PFSK-1 (cell line): ENCODE measurements at regions not wholly inside any gene's neighbourhood (a gene's known extent, or its start where the extent isn't known, plus 50 kb on each side); places are given as distances from the start of the nearest gene placed in this dataset.

Experiments
- FOXP2 ChIP-seq: optimal IDR thresholded peaks from 2 replicates; pipeline ENCODE3; 2011; ENCODE audit warnings: borderline replicate concordance, control low read depth, inconsistent platforms; ENCODE audit not compliant: insufficient read depth; ENCODE audit errors: extremely low read length, extremely low read depth
- POLR2AphosphoS5 ChIP-seq: IDR thresholded peaks from 2 replicates; pipeline ENCODE4 v1.6.1; 2012; ENCODE audit warnings: low read depth, mild to moderate bottlenecking, control low read depth, low read length, moderate library complexity
- REST ChIP-seq, 2 experiments: IDR thresholded peaks; 2 replicates each; pipeline versions ENCODE4 v1.6.1 to v1.8.0; 2011 to 2012; ENCODE audit warnings: low read depth in 2 of 2, low read length in 2 of 2, control low read depth in 1 of 2, inconsistent platforms in 1 of 2, mild to moderate bottlenecking in 1 of 2, moderate library complexity in 1 of 2; ENCODE audit not compliant: insufficient read depth in 1 of 2
- SIN3A ChIP-seq: IDR thresholded peaks from 2 replicates; pipeline ENCODE4 v1.6.1; 2012; ENCODE audit warnings: mild to moderate bottlenecking, low read length, moderate library complexity, borderline replicate concordance; ENCODE audit not compliant: insufficient read depth
- TAF1 ChIP-seq: IDR thresholded peaks from 2 replicates; pipeline ENCODE4 v1.6.1; 2012; ENCODE audit warnings: low read length, control low read depth, borderline replicate concordance; ENCODE audit not compliant: insufficient read depth

- TF ChIP-seq TAF1: no peak
- TF ChIP-seq FOXP2: no peak
- no peak for TF ChIP-seq REST (IDR thresholded peaks at IDR 0.05; ENCODE audit: insufficient read depth in 1 of 2, low read depth in 2 of 2, low read length in 2 of 2)
These were observed 136.2 kb upstream of the ACO1 start for GRCh38 chr9:32248189-32248712.

GRCh38 chr9:32251539-32251938 lies 132.9 kb upstream of the ACO1 start:
- TF ChIP-seq REST (IDR thresholded peaks at IDR 0.05; ENCODE audit: insufficient read depth in 1 of 2, low read depth in 2 of 2, low read length in 2 of 2): no peak
- no peak for TF ChIP-seq TAF1
- no peak for TF ChIP-seq FOXP2
- no peak for TF ChIP-seq SIN3A
- TF ChIP-seq POLR2AphosphoS5: no peak

GRCh38 chr9:32253731-32254130 lies 130.7 kb upstream of the ACO1 start:
- TF ChIP-seq FOXP2: no peak
- TF ChIP-seq SIN3A: no peak
- no peak for TF ChIP-seq REST (IDR thresholded peaks at IDR 0.05; ENCODE audit: insufficient read depth in 1 of 2, low read depth in 2 of 2, low read length in 2 of 2)
- TF ChIP-seq TAF1: no peak
- no peak for TF ChIP-seq POLR2AphosphoS5

DNA sequence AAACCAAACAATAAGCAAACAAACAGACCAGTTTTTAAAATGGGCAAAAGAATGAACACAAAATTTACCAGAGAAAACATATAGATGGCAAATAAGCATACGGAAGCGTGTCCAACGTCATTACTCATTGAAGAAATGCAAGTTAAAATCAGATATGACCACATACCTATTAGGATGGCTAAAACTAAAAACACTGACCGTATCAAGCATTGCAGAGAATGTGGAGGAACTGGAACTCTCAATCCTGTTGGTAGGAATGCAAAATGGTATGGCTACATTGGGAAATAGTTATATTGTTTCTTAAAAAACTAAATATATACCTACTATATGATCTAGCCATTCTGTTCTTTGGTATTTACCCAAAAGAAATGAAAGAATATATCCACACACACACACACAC lies 129.4 kb upstream of the ACO1 start:
- TF ChIP-seq REST (IDR thresholded peaks at IDR 0.05; ENCODE audit: insufficient read depth in 1 of 2, low read depth in 2 of 2, low read length in 2 of 2): no peak
- no peak for TF ChIP-seq FOXP2
- TF ChIP-seq SIN3A: no peak
- no peak for TF ChIP-seq POLR2AphosphoS5
- no peak for TF ChIP-seq TAF1

DNA sequence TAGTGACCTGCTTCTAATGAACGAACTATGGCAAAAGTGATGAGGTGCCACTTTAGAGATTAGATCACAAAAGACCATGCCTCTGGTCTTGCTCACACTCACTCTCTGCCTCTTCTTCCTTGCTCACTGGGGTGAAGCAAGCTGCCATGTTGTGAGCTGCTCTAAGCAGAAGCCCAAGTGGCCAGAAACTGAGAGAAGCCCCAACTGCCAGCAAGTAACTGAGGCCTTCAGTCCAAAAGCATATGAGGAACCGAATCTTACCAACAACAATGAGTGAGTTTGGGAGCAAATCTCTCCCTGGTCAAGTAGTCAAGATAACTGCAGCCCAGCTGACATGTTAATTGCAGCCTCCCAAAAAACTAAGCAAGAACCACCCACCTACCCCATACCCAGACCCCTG lies 126.0 kb upstream of the ACO1 start:
- TF ChIP-seq SIN3A (no peak), TAF1 (no peak), POLR2AphosphoS5 (no peak), REST (IDR thresholded peaks at IDR 0.05; ENCODE audit: insufficient read depth in 1 of 2, low read depth in 2 of 2, low read length in 2 of 2) (no peak), FOXP2 (no peak)
